Keratinocyte (primary cell): ENCODE measurements at regions not wholly inside any gene's neighbourhood (a gene's known extent, or its start where the extent isn't known, plus 50 kb on each side); places are given as distances from the start of the nearest gene placed in this dataset.
A peak's percentile ranks its signal among the peaks of the same experiment; 100 is the strongest.

Experiments used
- EZH2 ChIP-seq: IDR thresholded peaks from one replicate; pipeline ENCODE4 v1.6.1; 2012; ENCODE audit warnings: inconsistent platforms, mild to moderate bottlenecking, low read length, moderate library complexity
- TF ChIP-seq, protein P1 (sequence below), 3 experiments: IDR thresholded peaks in 1 of 3; conservative IDR thresholded peaks in 1 of 3; optimal IDR thresholded peaks in 1 of 3; 2 replicates in 2 of 3; 3 replicates in 1 of 3; pipeline versions ENCODE3 to v1.5.1; 2011; ENCODE audit warnings: low read length in 3 of 3, mild to moderate bottlenecking in 3 of 3, moderate library complexity in 2 of 3, control low read depth in 1 of 3, inconsistent platforms in 1 of 3; ENCODE audit not compliant: insufficient read depth in 2 of 3; ENCODE audit errors: extremely low read depth in 1 of 3

DNA sequence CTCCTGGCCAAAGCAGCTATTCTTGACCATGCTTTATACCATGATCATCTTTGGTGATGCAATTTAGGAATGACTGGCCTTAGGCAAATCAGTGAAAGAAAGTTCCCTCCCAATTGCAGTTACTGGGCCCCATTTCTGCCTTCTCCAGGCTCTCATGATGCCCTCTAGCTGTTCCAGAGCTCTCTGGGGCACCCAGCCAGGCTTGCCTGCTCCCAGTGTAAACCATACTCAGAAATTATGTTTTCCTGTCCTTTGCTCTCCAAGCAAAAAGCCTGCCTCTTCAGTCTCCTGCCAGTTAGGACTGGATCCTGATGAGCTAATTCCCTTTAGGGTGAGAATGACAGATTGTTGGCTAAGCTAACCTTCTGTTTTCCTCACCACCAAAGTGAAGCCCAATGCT lies 85.3 kb upstream of the RBPJ start:
- TF ChIP-seq, protein P1, sequence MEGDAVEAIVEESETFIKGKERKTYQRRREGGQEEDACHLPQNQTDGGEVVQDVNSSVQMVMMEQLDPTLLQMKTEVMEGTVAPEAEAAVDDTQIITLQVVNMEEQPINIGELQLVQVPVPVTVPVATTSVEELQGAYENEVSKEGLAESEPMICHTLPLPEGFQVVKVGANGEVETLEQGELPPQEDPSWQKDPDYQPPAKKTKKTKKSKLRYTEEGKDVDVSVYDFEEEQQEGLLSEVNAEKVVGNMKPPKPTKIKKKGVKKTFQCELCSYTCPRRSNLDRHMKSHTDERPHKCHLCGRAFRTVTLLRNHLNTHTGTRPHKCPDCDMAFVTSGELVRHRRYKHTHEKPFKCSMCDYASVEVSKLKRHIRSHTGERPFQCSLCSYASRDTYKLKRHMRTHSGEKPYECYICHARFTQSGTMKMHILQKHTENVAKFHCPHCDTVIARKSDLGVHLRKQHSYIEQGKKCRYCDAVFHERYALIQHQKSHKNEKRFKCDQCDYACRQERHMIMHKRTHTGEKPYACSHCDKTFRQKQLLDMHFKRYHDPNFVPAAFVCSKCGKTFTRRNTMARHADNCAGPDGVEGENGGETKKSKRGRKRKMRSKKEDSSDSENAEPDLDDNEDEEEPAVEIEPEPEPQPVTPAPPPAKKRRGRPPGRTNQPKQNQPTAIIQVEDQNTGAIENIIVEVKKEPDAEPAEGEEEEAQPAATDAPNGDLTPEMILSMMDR (optimal IDR thresholded peaks at IDR 0.05 in 1 of 3, IDR thresholded peaks at IDR 0.05 in 1 of 3, conservative IDR thresholded peaks at IDR 0.05 in 1 of 3; ENCODE audit: extremely low read depth in 1 of 3, insufficient read depth in 2 of 3, low read length in 3 of 3), result peak in 2 of 3 experiments; percentile 27 to 38
- no peak for TF ChIP-seq EZH2
